ENCODE measurements at regions not wholly inside any gene's neighbourhood (a gene's known extent, or its start where the extent isn't known, plus 50 kb on each side); places are given as distances from the start of the nearest gene placed in this dataset.

DNA sequence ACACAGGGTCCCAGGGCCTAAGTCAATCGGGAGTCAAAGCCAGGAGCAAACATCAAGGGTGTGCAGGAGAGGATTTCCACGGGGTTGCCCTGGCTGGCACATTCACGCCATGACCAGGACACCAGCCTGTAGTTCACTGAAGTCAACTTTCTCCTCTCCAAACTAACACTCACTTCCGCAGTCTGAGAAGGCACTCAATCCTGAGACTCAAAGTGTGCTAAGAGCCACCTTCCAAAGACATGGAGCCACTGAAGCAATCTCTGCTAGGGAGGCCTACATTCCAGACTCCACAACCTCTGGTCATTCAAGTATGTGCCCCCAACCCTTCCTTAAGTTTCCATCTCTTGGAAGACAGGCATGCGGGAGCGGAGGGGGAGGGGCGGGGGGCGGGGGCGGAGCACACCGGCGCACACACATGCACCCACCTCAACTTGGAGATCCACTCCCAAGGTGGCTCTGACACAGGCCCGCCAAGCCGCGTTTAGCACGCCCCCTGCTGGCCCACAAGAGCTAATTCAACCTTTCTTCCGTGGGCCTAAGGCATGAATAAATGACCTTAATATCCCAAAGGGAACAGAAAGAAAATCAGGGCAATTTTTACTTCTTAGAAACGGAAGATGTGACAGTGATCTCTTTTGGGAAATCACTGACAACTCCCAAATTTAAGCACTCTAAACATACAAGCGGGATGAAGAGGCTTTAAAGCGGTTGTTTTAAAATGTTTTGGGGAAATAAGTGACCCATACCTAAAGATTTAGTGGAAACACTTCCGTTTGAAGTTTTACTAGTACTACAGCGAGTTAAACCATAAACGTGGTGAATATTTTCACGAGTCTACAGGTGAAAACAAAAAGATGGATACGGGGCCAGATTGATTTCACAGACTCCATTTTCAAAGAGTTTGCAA, 162.5 kb upstream of the CHRNA7 start:
- TF ChIP-seq FOXP2 (optimal IDR thresholded peaks at IDR 0.05; ENCODE audit: borderline replicate concordance, extremely low read depth, extremely low read length, insufficient read depth): no peak
- no peak for TF ChIP-seq SIN3A (IDR thresholded peaks at IDR 0.05; ENCODE audit: borderline replicate concordance, insufficient read depth, low read length)
- TF ChIP-seq, protein P1, sequence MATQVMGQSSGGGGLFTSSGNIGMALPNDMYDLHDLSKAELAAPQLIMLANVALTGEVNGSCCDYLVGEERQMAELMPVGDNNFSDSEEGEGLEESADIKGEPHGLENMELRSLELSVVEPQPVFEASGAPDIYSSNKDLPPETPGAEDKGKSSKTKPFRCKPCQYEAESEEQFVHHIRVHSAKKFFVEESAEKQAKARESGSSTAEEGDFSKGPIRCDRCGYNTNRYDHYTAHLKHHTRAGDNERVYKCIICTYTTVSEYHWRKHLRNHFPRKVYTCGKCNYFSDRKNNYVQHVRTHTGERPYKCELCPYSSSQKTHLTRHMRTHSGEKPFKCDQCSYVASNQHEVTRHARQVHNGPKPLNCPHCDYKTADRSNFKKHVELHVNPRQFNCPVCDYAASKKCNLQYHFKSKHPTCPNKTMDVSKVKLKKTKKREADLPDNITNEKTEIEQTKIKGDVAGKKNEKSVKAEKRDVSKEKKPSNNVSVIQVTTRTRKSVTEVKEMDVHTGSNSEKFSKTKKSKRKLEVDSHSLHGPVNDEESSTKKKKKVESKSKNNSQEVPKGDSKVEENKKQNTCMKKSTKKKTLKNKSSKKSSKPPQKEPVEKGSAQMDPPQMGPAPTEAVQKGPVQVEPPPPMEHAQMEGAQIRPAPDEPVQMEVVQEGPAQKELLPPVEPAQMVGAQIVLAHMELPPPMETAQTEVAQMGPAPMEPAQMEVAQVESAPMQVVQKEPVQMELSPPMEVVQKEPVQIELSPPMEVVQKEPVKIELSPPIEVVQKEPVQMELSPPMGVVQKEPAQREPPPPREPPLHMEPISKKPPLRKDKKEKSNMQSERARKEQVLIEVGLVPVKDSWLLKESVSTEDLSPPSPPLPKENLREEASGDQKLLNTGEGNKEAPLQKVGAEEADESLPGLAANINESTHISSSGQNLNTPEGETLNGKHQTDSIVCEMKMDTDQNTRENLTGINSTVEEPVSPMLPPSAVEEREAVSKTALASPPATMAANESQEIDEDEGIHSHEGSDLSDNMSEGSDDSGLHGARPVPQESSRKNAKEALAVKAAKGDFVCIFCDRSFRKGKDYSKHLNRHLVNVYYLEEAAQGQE (IDR thresholded peaks at IDR 0.05; ENCODE audit: insufficient read depth in 1 of 2, low read depth in 2 of 2, low read length in 2 of 2): no peak
- TF ChIP-seq POLR2AphosphoS5 (IDR thresholded peaks at IDR 0.05; ENCODE audit: low read depth, low read length): no peak
- no peak for TF ChIP-seq TAF1 (IDR thresholded peaks at IDR 0.05; ENCODE audit: borderline replicate concordance, insufficient read depth, low read length)

DNA sequence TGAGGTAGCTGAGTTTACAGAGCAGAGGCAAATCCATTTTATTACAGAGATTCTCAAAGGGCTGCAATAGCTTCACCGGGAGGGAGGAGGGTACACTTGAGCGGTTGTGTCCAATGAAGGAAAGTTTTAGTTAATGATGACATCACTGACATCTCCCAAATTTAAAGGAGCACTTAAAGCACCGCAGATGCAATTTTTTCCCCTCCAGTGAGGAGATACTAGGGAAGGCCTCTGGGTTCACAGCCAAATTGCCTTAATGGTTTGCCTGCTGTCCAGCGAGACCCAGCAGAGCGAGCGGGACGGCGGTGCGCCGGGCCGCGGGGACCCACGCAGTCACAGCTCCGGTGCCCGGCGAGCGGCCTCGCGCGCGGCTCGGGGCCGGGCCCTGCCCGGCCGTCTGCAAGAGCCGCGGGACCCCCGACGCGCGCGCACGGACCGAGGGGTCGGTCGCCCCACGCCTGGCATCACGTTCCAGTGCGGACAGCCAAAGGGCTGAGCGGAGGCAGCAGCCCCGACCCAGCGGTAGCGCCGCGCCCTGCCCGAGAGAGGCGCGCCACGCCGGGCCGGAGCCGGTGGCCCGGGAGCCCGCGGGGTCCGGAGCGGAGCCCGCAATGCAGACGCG, 160.5 kb upstream of the CHRNA7 start:
- TF ChIP-seq, protein P1 (IDR thresholded peaks at IDR 0.05; ENCODE audit: insufficient read depth in 1 of 2, low read depth in 2 of 2, low read length in 2 of 2): no peak
- no peak for TF ChIP-seq POLR2AphosphoS5 (IDR thresholded peaks at IDR 0.05; ENCODE audit: low read depth, low read length)
- TF ChIP-seq TAF1 (IDR thresholded peaks at IDR 0.05; ENCODE audit: borderline replicate concordance, insufficient read depth, low read length): no peak
- TF ChIP-seq SIN3A (IDR thresholded peaks at IDR 0.05; ENCODE audit: borderline replicate concordance, insufficient read depth, low read length): no peak
- no peak for TF ChIP-seq FOXP2 (optimal IDR thresholded peaks at IDR 0.05; ENCODE audit: borderline replicate concordance, extremely low read depth, extremely low read length, insufficient read depth)

DNA sequence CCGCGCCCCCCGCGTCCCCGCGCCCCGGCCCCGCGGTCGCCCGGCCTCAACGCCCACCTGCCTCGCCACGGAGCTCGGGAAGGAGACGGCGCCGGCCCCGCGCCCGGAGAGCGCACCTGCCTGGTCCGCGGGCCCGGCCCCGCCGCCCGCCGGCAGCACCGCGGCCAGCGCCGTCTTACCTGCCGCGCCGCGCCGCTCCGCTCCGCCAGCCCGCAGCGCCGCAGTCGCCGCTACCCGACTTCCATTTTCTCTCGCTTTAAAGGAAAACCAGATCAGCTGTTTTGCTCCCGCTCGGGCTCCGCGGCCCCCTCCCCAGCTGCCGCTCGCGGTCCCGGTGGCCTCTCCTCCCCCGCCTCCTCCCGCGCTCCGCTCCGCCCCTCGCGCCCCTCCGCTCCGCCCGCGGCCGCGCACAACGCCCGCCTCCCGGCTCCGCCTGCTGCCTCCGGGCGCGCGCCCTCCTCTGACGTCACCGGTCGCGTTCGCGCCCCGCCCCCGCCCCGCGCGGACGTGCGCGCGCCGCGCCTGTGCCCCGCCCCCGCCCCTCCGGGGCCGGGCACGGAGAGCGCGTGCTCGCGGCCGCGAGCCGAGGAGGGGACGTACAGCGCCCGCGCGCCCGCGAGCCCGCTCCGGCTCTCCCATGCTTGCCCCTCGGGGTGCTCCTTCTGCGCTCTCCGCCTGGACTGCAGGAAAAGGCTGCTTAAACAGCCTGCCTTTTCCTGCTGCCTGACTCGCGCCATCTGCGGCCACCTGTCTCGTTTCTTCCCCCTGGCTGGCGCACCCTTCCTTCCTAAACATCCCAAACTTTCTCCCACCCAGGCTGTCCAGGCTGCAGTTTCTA, 159.8 kb upstream of the CHRNA7 start, which contains the start of gene OTUD7A:
OTUD7A (minus strand) TSS at position 346 of the 838 bp plus-strand sequence.
- TF ChIP-seq, protein P1 (IDR thresholded peaks at IDR 0.05; ENCODE audit: insufficient read depth in 1 of 2, low read depth in 2 of 2, low read length in 2 of 2): peak; percentile 60 to 89; a peak in 3 of 4 replicates
- no peak for TF ChIP-seq FOXP2 (optimal IDR thresholded peaks at IDR 0.05; ENCODE audit: borderline replicate concordance, extremely low read depth, extremely low read length, insufficient read depth)
- no peak for TF ChIP-seq SIN3A (IDR thresholded peaks at IDR 0.05; ENCODE audit: borderline replicate concordance, insufficient read depth, low read length)
- no peak for TF ChIP-seq POLR2AphosphoS5 (IDR thresholded peaks at IDR 0.05; ENCODE audit: low read depth, low read length)
- no peak for TF ChIP-seq TAF1 (IDR thresholded peaks at IDR 0.05; ENCODE audit: borderline replicate concordance, insufficient read depth, low read length)

DNA sequence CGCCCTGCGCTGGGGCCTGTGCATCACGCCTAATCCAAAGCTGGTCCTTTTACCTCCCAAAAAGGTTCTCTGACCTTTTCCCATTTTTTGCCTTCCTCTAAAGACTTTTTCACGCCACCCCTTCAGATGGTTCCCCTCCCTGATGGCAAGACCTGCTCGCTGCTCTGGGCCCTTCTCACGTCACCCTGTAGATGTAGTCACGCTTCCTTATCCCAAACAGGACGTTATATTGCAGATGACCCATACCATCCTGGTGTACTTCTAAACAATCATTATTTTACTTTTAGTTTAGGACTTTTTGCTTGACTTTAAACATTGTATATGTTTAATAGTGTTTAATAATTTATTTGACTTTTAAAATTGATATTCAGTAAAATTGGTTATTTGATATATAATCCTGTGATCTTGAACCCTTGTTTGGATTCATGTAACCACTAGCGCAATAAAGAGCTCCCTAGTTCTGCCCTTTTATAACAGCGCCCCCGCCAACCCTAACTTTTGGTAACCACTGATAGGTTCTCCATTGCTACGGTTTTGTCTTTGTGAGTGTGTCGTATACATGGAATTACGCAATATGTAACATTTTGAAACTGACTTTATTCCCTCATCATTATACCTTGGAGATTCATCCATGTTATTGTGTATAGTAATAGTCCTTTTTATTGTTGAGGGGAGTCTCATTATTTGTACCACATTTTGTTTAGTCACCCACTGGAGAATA, 159.0 kb upstream of the CHRNA7 start:
- no peak for TF ChIP-seq FOXP2 (optimal IDR thresholded peaks at IDR 0.05; ENCODE audit: borderline replicate concordance, extremely low read depth, extremely low read length, insufficient read depth)
- TF ChIP-seq, protein P1 (IDR thresholded peaks at IDR 0.05; ENCODE audit: insufficient read depth in 1 of 2, low read depth in 2 of 2, low read length in 2 of 2): no peak
- TF ChIP-seq TAF1 (IDR thresholded peaks at IDR 0.05; ENCODE audit: borderline replicate concordance, insufficient read depth, low read length): no peak
- TF ChIP-seq POLR2AphosphoS5 (IDR thresholded peaks at IDR 0.05; ENCODE audit: low read depth, low read length): no peak
- TF ChIP-seq SIN3A (IDR thresholded peaks at IDR 0.05; ENCODE audit: borderline replicate concordance, insufficient read depth, low read length): no peak

Data from PFSK-1 (cell line).